Upper lobe of left lung (tissue), 6 donors: ENCODE measurements at regions not wholly inside any gene's neighbourhood (a gene's known extent, or its start where the extent isn't known, plus 50 kb on each side); places are given as distances from the start of the nearest gene placed in this dataset.
"Not testable (repeated sequence)": the region's sequence is repeated elsewhere in the genome, so short reads cannot be mapped to it uniquely, and the experiment has no call there.

Source experiments
- ATAC-seq, 2 donors: fragments of 200-7000 bp; cut with Tn5 transposase; one replicate each; pipeline ENCODE4 v1.9.1; 2022; ENCODE audit warnings: mild to moderate bottlenecking in 2 of 2, moderate library complexity in 2 of 2; ENCODE audit not compliant: low FRiP score in 2 of 2
- DNase-seq, 2 donors: peaks; one replicate each; pipeline ENCODE4 v3.0.0-alpha.2; 2019 to 2020
- H3K27ac ChIP-seq, 4 donors: fragments of 200-600 bp; sonication (generic); one replicate each; pipeline ENCODE4 v1.5.1; 2016 to 2019
- H3K27me3 ChIP-seq, 4 donors: fragments of 200-600 bp; sonication (generic); one replicate each; pipeline ENCODE4 v1.5.1; 2017 to 2019
- H3K36me3 ChIP-seq, 4 donors: fragments of 200-600 bp; sonication (generic); one replicate each; pipeline ENCODE4 v1.5.1; 2016 to 2019
- H3K4me1 ChIP-seq, 4 donors: fragments of 200-600 bp; sonication (generic); one replicate each; pipeline ENCODE4 v1.5.1; 2018 to 2019
- H3K4me3 ChIP-seq, 4 donors: fragments of 200-600 bp; sonication (generic); one replicate each; pipeline ENCODE4 v1.5.1; 2017 to 2019; ENCODE audit warnings: mild to moderate bottlenecking in 2 of 4, moderate library complexity in 1 of 4
- H3K9me3 ChIP-seq, 4 donors: fragments of 200-600 bp; sonication (generic); one replicate each; pipeline ENCODE4 v1.5.1; 2018 to 2019
- EP300 ChIP-seq, 4 donors: sonication (generic); formaldehyde crosslinking; IDR thresholded peaks; one replicate each; pipeline ENCODE4 v1.5.1; 2017; ENCODE audit warnings: antibody characterized with exemption in 4 of 4, control low read depth in 2 of 4
- POLR2A ChIP-seq, 4 donors: fragments of 450-650 bp; IDR thresholded peaks; one replicate each; pipeline ENCODE4 v1.5.1; 2016 to 2017; ENCODE audit warnings: antibody characterized with exemption in 4 of 4, mild to moderate bottlenecking in 2 of 4
- POLR2AphosphoS5 ChIP-seq, 2 donors: sonication (generic); formaldehyde crosslinking; IDR thresholded peaks; one replicate each; pipeline ENCODE4 v1.5.1; 2017; ENCODE audit warnings: antibody characterized with exemption in 2 of 2
- WGBS, 2 donors: methylation state at CpG; one replicate each; pipeline ENCODE4 v1.1.5; 2017 to 2018; 5-methylcytosine and 5-hydroxymethylcytosine counted together
- TF ChIP-seq, protein P1 (sequence below), 6 experiments: fragments of 450-650 bp in 4 of 6; fragments of 200-600 bp in 2 of 6; sonication (generic) in 2 of 6; IDR thresholded peaks; one replicate each; pipeline ENCODE4 v1.5.1; 2016 to 2019; ENCODE audit warnings: antibody characterized with exemption in 6 of 6
- donor health status: DM: no; HTN: no; CAD: no; lungs with moderate emphysema.
- donor health status: DM: no; HTN: yes; CAD: no; lungs with severe emphysema.

DNA sequence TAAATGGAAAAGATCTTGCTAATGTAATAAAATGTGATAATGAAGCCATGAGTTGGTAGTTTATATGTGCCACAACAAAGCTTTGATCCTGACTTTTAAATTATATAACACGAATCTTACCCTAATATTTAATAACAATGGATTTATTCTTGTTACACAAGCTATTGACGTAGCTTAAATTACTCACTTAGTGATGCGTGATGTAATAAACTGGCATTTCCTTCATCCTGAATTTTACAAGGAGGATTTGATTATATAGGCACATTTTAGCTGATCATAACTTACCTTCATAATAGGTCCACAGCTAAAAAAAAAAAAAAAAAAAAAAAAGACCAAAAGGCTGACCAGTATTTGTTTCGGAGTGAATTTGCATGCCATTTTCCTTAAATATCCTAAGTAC lies 76.2 kb upstream of the IVNS1ABP start:
- 92 to 96% methylated on average over 4 of the region's 4 CpGs for WGBS, 2 donors
- no peak for ATAC-seq
- Histone ChIP-seq H3K36me3 (no peaks in the 10 kb centered on the region), H3K27ac (no peak overlapping the region), H3K9me3 (no peaks in the 10 kb centered on the region), H3K27me3 (no peaks in the 10 kb centered on the region), H3K4me3 (no peak overlapping the region), H3K4me1 (no peaks in the 10 kb centered on the region)
- TF ChIP-seq POLR2A (IDR thresholded peaks at IDR 0.05): no peak
- TF ChIP-seq, protein P1, sequence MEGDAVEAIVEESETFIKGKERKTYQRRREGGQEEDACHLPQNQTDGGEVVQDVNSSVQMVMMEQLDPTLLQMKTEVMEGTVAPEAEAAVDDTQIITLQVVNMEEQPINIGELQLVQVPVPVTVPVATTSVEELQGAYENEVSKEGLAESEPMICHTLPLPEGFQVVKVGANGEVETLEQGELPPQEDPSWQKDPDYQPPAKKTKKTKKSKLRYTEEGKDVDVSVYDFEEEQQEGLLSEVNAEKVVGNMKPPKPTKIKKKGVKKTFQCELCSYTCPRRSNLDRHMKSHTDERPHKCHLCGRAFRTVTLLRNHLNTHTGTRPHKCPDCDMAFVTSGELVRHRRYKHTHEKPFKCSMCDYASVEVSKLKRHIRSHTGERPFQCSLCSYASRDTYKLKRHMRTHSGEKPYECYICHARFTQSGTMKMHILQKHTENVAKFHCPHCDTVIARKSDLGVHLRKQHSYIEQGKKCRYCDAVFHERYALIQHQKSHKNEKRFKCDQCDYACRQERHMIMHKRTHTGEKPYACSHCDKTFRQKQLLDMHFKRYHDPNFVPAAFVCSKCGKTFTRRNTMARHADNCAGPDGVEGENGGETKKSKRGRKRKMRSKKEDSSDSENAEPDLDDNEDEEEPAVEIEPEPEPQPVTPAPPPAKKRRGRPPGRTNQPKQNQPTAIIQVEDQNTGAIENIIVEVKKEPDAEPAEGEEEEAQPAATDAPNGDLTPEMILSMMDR (IDR thresholded peaks at IDR 0.05): no peak
- no peak for TF ChIP-seq EP300 (IDR thresholded peaks at IDR 0.05)
- TF ChIP-seq POLR2AphosphoS5 (IDR thresholded peaks at IDR 0.05): no peak
- no peak for DNase-seq

DNA sequence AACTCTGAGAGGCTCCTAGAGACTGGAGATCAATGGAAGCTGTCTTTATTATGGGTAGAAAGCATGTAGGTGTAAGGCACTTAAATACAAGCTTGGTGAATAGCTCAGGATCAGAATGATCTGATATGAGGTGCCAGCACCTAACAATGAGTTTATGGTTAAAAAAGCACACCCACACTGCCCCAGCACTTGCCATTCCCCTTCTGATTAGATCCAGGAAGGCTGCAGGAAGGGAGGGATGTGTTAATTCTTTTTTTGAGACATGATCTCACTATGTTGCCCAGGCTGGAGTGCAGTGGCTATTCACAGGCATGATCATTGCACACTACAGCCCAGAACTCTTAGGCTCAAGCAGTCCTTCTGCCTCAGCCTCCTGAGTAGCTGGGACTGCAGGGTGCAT lies 71.8 kb upstream of the IVNS1ABP start:
- no peak for ATAC-seq
- no peaks in the 10 kb centered on the region for H3K36me3 ChIP-seq
- no peaks in the 10 kb centered on the region for H3K9me3 ChIP-seq
- H3K4me1 ChIP-seq: no peaks in the 10 kb centered on the region
- no peak overlapping the region for H3K4me3 ChIP-seq
- H3K27me3 ChIP-seq: no peaks in the 10 kb centered on the region
- no peak overlapping the region for H3K27ac ChIP-seq
- no peak for DNase-seq
- TF ChIP-seq, protein P1 (IDR thresholded peaks at IDR 0.05): no peak
- TF ChIP-seq POLR2AphosphoS5 (IDR thresholded peaks at IDR 0.05): no peak
- no peak for TF ChIP-seq POLR2A (IDR thresholded peaks at IDR 0.05)
- TF ChIP-seq EP300 (IDR thresholded peaks at IDR 0.05): no peak

DNA sequence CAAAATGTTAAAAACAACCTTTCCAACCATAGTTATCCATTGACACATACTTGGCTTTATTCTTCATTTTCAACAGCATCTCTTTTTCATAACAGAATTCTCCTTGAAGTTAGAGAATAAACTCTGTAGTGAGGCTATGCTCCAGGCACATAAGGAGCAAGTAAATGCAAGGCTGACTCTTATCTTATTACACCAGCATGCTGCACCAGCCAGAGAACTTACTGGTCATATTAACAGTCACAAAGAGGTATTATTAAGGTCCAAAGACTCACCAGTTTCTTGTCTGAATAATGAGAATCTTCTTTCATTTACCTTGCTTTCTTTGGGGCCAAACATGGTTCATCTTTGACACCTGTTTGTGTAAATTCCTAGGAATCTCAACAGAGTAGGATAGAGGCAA lies 71.3 kb upstream of the IVNS1ABP start:
- TF ChIP-seq, protein P1 (IDR thresholded peaks at IDR 0.05): no peak
- no peak for TF ChIP-seq POLR2A (IDR thresholded peaks at IDR 0.05)
- no peak for TF ChIP-seq POLR2AphosphoS5 (IDR thresholded peaks at IDR 0.05)
- no peak for TF ChIP-seq EP300 (IDR thresholded peaks at IDR 0.05)
- DNase-seq: no peak
- Histone ChIP-seq H3K9me3 (no peaks in the 10 kb centered on the region), H3K27ac (no peak overlapping the region), H3K4me1 (no peaks in the 10 kb centered on the region), H3K27me3 (no peaks in the 10 kb centered on the region), H3K36me3 (no peaks in the 10 kb centered on the region), H3K4me3 (no peak overlapping the region)
- no peak for ATAC-seq

DNA sequence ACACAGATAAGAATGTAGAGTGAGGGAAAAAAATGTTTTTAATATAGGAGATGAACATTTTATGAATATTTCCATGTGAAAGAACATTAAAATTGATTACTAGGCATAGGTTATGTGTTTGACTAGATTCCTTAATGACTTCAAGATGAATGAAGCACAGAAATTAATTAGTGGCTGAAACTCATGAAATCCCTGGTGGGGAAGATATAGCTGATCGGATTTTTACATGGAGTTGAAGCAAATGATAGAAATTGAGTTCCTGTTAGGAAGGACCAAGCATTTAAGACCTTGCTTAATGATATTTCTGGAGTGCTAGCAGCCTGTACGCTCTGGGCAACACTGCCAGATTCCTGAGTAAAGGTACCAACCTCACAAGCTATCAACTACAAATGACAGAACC lies 68.9 kb upstream of the IVNS1ABP start:
- no peak for DNase-seq
- H3K27me3 ChIP-seq: no peaks in the 10 kb centered on the region
- no peaks in the 10 kb centered on the region for H3K9me3 ChIP-seq
- H3K4me1 ChIP-seq: no peaks in the 10 kb centered on the region
- TF ChIP-seq POLR2A (IDR thresholded peaks at IDR 0.05) (no peak), EP300 (IDR thresholded peaks at IDR 0.05) (no peak)
- H3K4me3 ChIP-seq: no peak overlapping the region
- no peaks in the 10 kb centered on the region for H3K36me3 ChIP-seq
- H3K27ac ChIP-seq: no peak overlapping the region
- 96 to 98% methylated on average over 2 of the region's 2 CpGs for WGBS, 2 donors
- ATAC-seq: no peak

DNA sequence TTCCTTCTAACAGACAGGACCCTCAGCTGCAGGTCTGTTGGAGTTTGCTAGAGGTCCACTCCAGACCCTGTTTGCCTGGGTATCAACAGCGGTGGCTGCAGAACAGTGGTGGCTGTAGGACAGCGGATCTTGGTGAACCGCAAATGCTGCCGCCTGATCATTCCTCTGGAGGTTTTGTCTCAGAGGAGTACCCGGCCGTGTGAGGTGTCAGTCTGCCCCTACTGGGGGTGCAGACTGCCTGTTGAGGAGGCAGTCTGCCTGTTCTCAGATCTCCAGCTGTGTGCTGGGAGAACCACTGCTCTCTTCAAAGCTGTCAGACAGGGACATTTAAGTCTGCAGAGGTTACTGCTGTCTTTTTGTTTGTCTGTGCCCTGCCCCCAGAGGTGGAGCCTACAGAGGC lies 66.8 kb upstream of the IVNS1ABP start:
- WGBS, 2 donors: 84% methylated on average over 5 of the region's 6 CpGs; no CpG with 5 or more reads in 1 of the 2 donors
- DNase-seq, ATAC-seq, H3K4me3 ChIP-seq, H3K4me1 ChIP-seq, H3K36me3 ChIP-seq, H3K9me3 ChIP-seq, H3K27me3 ChIP-seq, H3K27ac ChIP-seq: not testable (repeated sequence)

DNA sequence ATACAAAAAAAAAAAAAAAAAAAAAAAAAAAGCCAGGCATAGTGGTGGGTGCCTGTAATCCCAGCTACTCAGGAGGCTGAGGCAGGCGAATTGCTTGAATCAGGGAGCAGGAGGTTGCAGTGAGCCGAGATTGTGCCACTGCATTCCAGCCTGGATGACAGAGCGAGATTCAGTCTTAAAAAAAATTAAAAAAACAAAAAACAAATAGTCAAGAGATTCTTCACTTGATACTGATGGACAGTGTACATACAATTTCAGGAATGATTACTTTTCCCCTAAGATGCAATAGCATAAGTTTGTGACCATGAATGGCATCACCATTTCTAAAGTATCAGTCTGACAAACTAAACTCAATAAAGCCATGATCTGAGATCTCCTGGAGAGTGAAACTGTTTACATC lies 60.8 kb upstream of the IVNS1ABP start:
- DNase-seq (no peak), ATAC-seq (no peak)
- Histone ChIP-seq H3K9me3 (no peaks in the 10 kb centered on the region), H3K4me1 (no peaks in the 10 kb centered on the region), H3K4me3 (no peak overlapping the region), H3K36me3 (no peaks in the 10 kb centered on the region), H3K27me3 (no peaks in the 10 kb centered on the region), H3K27ac (peak overlapping the region in 2 of 4 donors; percentile 69 to 76)
- no peak for TF ChIP-seq POLR2AphosphoS5 (IDR thresholded peaks at IDR 0.05)
- TF ChIP-seq, protein P1 (IDR thresholded peaks at IDR 0.05): no peak
- no peak for TF ChIP-seq POLR2A (IDR thresholded peaks at IDR 0.05)
- TF ChIP-seq EP300 (IDR thresholded peaks at IDR 0.05): no peak
- 87 to 92% methylated on average over 3 of the region's 3 CpGs for WGBS, 2 donors
